Activated naive CD4-positive, alpha-beta T cell treated with anti-CD3 and anti-CD28 coated beads, Interleukin-2, amount 50 U/mL, for 72 hours (primary cell): ENCODE measurements at regions not wholly inside any gene's neighbourhood (a gene's known extent, or its start where the extent isn't known, plus 50 kb on each side); places are given as distances from the start of the nearest gene placed in this dataset.
"Not testable (repeated sequence)": the region's sequence is repeated elsewhere in the genome, so short reads cannot be mapped to it uniquely, and the experiment has no call there.

Experiments
- ATAC-seq, 2 donors: fragments of 150-1000 bp; cut with Tn5 transposase; 2 replicates each; pipeline ENCODE4 v1.10.0; 2021; ENCODE audit warnings: mild to moderate bottlenecking in 2 of 2, moderate library complexity in 2 of 2
- DNase-seq, 2 donors: peaks; one replicate each; pipeline ENCODE4 v3.0.0; 2021 to 2022; ENCODE audit warnings: low spot score in 2 of 2
- H3K27ac Mint-ChIP-seq, 2 donors: one replicate each; pipeline ENCODE4 v1.8.0; 2022; ENCODE audit warnings: mild to moderate bottlenecking in 2 of 2, mixed read lengths in 2 of 2
- H3K36me3 Mint-ChIP-seq, 2 donors: one replicate each; pipeline ENCODE4 v1.8.0; 2022; ENCODE audit warnings: mixed read lengths in 2 of 2
- H3K9me3 Mint-ChIP-seq, 2 donors: one replicate each; pipeline ENCODE4 v1.8.0; 2022; ENCODE audit warnings: mixed read lengths in 2 of 2

DNA sequence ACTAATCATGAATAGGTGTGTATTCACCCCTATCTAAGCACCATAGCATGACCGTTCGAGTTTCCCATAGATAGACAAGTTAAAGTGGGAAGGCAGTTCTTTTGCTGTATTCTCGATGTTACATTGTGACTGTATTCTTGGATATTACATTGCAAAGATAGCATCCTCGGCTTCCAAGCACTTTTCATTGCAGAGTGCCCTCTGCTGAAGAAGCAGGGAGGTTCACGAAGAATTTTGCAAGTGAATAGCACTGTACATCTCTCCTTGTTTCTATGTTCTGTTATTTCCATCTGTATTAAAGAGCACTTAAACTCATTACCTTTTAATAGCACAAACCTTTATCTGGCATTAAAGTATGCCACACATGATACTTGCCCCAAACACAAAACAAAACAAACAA lies 426.7 kb upstream of the ARX start:
- Mint-ChIP-seq H3K36me3 (no peaks in the 10 kb centered on the region), H3K9me3 (no peaks in the 10 kb centered on the region), H3K27ac (no peak overlapping the region)
- DNase-seq: no peak
- no peak for ATAC-seq

DNA sequence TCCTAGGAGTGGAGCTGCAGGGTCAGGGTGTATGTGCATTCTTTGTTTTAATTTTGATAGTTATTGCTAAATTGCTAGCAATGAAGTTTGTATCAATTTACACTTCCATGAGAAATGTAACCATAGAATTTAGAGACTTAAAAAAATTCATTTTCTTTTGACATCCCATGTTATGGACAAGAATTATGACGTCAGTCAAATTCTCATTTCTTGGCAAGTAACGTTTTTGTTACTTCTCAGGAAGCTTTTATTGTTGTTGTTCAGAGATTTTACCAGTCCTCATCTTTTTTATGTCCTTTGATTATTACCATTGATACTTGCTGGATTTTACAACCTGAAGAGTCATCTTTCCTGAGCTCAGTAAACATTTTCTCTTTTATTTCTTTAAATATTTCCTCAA lies 417.5 kb upstream of the ARX start:
- Mint-ChIP-seq H3K9me3 (no peaks in the 10 kb centered on the region), H3K27ac (no peak overlapping the region), H3K36me3 (no peaks in the 10 kb centered on the region)
- DNase-seq (no peak), ATAC-seq (no peak)

DNA sequence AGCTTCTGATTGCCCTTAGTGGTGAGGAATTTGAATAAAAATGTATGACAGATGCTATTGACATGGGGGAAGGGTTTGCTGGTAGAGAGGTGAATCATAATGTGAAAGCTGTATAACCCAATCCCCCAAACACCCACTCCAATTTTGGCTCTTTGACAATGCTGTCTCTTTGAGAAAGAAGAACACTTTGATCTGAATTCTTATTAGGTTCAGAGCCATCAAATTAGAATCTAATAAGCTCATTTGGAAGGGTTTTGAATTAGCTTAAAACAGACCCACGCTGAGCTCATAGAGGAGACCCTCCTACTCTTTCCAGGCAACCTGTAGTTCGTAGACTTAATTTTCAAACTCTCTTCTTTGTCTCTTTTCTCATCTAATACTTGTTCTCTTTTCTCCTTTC lies 416.6 kb upstream of the ARX start:
- Mint-ChIP-seq H3K9me3 (no peaks in the 10 kb centered on the region), H3K36me3 (no peaks in the 10 kb centered on the region), H3K27ac (no peak overlapping the region)
- no peak for DNase-seq
- no peak for ATAC-seq

DNA sequence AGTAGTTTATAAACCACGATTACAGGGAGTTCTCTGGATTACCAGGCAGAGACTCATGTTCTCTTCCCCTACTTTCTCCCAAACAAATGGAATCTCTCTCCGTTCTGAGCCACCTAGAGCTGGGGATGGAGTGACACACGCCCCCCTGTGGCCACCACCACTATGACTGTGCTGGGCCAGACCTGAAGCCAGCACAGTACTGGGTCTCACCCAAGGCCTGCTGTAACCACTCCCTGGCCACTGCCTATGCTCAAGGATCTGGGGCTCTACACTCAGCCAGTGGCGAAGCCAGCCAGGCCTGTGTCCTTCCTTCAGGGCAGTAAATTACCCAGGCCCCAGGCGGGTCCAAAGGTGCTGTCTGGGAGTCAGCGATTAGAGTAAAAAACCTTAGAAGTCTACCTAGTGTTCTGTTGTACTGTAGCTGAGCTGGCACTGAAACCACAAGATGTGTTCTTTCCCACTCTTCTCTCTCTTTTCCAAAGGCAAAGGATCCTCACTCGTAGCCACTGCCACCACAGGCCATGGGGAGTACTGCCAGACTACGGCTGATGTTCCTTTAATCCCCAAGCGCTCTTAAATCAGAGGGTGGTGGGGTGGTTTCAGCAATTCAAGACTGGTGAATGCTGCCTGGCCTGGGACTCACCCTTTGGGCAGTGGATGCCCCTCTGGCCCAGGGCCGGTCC lies 412.2 kb upstream of the ARX start:
- no peak overlapping the region for H3K27ac Mint-ChIP-seq
- H3K36me3 Mint-ChIP-seq: peaks cover 0 to 4% of the 10 kb centered on the region in 2 donors
- DNase-seq: no peak

DNA sequence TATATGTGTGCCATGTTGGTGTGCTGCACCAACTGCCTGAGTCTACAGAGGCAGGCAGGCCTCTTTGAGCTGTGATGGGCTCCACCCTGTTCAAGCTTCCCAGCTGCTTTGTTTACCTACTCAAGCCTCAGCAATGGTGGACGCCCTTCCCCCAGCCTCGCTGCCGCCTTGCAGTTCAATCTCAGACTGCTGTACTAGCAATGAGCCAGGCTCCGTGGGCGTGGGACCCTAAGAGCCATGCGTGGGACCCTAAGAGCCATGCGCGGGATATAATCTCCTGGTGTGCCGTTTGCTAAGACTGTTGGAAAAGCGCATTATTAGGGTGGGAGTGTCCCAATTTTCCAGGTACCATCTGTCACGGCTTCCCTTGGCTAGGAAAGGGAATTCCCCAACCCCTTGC lies 388.4 kb upstream of the ARX start:
- not testable (repeated sequence) for H3K36me3 Mint-ChIP-seq, H3K27ac Mint-ChIP-seq, ATAC-seq, H3K9me3 Mint-ChIP-seq, DNase-seq

More for the DNA sequence above, 412.2 kb upstream of the ARX start:
- H3K9me3 Mint-ChIP-seq: peaks cover 4 to 9% of the 10 kb centered on the region in 2 donors
- no peak for ATAC-seq

DNA sequence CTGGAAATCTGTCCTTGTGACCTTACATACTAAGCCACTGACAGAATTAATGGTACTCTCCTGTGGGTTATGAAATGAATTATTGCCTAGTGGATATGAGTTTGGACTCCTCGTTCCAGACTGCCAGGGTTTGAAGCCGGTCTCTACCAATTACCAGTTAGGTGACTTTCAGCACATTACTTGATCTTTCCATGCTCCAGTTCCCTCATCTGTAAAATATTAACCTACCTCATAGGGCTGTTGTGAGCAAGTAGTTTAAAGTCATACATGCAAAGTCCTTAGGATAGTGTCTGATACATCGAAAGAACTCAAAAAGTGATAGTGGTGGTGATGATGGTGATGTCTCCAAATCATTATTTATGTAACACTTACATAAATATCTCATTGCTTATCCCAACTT lies 373.5 kb upstream of the ARX start:
- ATAC-seq: no peak
- H3K36me3 Mint-ChIP-seq: no peaks in the 10 kb centered on the region
- no peak overlapping the region for H3K27ac Mint-ChIP-seq
- DNase-seq: no peak
- H3K9me3 Mint-ChIP-seq: no peaks in the 10 kb centered on the region

DNA sequence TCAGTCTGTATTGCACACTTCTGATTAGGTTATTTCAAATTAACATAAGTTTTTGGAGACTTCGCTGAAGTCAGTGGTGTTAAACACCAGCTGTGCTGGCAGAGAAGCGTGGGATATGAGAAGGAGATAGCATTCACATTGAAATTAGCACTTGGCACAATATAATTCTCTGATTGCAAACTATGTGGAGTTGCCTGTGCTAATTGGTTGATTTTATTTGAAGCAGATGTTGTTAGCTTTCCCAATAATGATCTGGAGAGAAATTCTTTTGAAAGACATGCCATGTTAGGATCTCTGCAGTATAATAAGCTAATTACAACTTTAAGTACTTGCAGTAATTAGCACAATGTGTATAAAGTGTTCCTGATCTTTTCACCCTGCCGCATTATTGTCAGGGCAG lies 367.4 kb upstream of the ARX start:
- DNase-seq: no peak
- no peak for ATAC-seq
- Mint-ChIP-seq H3K27ac (no peak overlapping the region), H3K9me3 (no peaks in the 10 kb centered on the region), H3K36me3 (no peaks in the 10 kb centered on the region)

DNA sequence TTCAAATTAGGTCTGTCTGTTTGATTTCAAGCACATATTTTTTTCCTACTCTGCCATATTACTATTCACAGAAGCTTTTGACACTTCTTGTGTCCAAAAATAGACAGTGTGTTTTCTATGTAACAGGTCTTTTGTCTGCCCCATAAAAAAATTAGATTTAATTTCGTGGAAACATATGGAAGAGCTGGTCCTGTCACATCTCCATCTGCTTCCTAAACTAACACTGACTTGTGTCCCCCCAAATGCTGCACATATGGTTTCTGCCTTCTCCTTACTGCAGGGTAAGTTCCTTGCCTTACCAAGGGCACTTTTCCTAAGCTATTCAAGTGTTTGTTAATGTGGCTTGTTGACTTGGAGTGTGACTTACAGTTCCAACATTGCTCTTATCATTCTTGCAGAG lies 340.7 kb upstream of the ARX start:
- ATAC-seq: no peak
- H3K27ac Mint-ChIP-seq: no peak overlapping the region
- no peaks in the 10 kb centered on the region for H3K36me3 Mint-ChIP-seq
- H3K9me3 Mint-ChIP-seq: peaks cover 7 to 8% of the 10 kb centered on the region in 2 donors
- DNase-seq: no peak

DNA sequence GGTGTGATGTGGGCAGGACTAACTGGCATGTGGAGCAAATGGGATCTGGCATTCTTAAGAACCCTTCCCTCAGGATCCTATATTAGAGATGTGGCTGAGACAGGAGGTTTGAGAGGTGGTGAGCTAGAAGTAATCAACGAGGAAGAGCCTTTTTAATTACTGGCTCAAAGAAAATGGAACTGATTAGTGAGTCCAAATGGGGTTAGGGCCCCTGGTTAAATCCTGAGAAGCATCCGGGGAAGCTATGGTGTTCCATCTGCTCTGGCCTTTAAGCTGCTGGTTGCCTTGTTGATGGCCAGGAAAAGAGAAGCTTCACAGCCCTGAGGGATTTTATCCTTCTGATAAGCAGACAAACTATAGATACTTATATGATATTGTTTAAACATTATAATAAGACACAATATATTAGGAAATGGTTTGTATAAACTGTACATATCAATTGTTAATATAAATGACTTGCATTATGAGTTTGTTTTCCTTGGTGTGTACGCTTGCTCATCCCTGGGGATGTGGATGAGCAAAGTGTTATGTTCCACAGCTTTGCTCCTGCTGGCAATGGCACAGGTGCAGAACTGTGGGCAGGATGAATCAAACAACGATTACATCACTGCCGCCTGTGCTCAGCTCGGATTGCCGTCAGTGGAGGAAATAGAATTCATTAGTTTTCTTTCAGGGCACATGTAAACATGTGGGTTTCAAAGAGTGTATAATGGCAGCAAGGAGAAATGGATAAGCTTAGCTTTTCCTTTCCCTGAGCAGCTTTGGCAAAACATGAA lies 328.6 kb upstream of the ARX start:
- H3K27ac Mint-ChIP-seq: no peak overlapping the region
- no peak for ATAC-seq
- no peak for DNase-seq
- H3K36me3 Mint-ChIP-seq: no peaks in the 10 kb centered on the region
- no peaks in the 10 kb centered on the region for H3K9me3 Mint-ChIP-seq

DNA sequence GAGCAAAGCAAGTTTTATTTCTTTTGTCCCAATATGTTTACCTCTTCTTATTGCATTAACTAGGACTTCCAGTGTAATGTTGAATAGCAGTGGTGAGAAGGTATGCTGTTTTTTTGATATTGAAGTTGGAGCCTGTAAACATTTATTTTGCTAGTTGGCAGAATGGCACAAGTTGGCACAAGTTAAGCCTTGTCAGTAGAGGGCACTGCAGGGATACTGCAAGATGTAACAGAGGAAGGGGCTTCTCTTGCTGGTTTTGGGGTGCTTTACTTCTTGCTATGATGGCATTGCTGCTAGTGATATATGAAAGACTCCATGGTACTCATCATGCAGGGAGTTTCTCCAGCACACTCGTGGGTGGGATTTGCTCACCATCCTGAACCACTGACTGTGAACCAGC lies 327.3 kb upstream of the ARX start:
- no peak overlapping the region for H3K27ac Mint-ChIP-seq
- DNase-seq (no peak), ATAC-seq (no peak)
- H3K36me3 Mint-ChIP-seq: no peaks in the 10 kb centered on the region
- peaks cover 0 to 3% of the 10 kb centered on the region in 2 donors for H3K9me3 Mint-ChIP-seq

DNA sequence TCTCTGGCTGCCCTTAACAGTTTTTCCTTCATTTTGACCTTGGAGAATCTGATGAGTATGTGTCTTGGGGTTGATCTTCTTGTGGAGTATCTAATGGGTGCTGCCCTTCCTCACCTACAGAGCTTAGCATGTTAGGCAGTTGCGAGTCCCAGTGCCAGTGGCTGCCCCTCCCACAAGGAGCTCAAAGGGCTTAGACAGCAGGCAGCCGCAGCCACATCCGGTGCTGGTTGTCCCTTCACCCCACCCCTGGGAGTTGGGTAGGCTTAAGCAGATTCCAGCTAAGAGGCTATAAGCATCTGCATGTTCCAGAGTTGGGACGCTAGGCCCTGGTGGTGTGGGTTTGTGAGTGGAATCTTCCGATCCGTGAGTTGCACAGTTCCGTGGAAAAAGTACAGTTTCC lies 322.1 kb upstream of the ARX start:
- Mint-ChIP-seq H3K27ac (no peak overlapping the region), H3K36me3 (no peaks in the 10 kb centered on the region), H3K9me3 (peaks cover 0 to 3% of the 10 kb centered on the region in 2 donors)
- no peak for DNase-seq
- no peak for ATAC-seq

DNA sequence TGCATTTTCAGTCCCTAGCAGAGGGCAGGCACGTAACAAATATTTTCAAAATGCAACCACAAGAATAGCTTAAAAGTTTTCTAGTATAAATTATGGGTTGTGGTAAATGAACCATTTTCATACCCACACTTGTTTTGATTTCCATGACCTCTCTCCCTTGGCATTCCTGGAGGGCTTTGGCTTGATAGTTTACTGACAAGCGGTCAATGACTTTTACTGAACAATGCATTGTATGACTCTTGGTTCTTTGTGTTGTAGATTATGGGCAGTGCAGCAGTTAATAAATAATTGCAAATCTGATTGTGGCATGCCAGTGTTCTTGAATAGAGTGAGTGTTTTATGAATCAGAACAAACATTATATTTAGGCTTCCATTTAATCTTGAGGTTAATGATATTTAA lies 285.2 kb upstream of the ARX start:
- no peaks in the 10 kb centered on the region for H3K9me3 Mint-ChIP-seq
- no peak overlapping the region for H3K27ac Mint-ChIP-seq
- DNase-seq (no peak), ATAC-seq (no peak)
- no peaks in the 10 kb centered on the region for H3K36me3 Mint-ChIP-seq

DNA sequence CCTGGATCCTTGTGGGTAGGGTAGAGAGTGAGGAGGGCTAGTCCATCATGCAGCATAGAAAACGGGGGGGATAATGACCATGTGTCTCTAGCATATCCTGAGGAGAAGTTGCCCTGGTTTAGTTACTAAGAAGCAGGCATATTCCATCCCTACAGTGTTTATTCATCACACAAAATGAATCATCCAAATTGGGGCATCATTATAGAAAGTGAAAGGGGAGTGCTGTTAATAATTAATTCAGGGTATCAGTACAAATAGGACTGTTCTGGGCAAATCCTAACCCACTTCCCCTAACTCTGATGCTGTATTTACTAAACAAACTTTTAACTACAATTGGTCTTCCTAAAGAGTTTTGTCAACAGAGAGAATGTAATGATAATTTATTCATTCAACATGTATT lies 281.1 kb upstream of the ARX start:
- no peaks in the 10 kb centered on the region for H3K9me3 Mint-ChIP-seq
- no peak for ATAC-seq
- H3K36me3 Mint-ChIP-seq: no peaks in the 10 kb centered on the region
- no peak for DNase-seq
- no peak overlapping the region for H3K27ac Mint-ChIP-seq

DNA sequence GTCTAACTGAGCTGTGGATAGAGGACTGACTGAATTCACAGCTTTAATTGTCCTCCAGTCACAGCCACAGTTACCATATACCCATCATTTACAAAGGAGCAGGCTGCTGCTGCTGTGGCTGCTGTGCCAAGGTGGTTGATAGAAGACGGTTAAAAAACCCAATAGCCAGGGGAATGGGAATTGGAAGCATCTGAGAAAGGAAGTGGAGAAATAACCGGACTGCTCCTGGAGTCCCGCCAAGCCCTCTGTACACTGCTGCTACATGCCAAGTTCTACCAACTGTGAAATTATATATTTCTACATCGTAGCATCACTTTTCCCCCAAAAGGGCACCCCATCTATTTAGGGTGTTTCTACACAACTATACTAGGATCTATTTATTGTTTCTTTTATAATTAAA lies 279.7 kb upstream of the ARX start:
- ATAC-seq (no peak), DNase-seq (no peak)
- no peaks in the 10 kb centered on the region for H3K36me3 Mint-ChIP-seq
- H3K27ac Mint-ChIP-seq: no peak overlapping the region
- H3K9me3 Mint-ChIP-seq: no peaks in the 10 kb centered on the region

DNA sequence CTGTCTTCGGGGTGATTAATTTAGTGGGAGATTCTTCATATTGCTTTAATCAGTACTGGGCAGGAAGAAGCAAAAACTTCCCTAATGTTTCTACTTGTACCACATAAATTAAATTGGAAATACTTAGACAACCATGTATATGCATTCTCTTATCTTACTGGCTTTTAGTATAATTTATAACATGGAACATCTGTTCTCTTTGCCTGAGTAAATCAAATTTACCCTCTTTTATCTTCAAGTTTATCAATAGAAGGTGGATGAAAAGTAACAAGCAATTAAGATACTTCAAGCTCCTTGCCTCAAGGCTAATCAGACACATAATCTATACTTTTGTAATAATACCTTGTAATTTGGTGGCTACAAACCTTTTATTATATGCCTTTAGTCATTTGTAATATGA lies 274.4 kb upstream of the ARX start:
- Mint-ChIP-seq H3K36me3 (no peaks in the 10 kb centered on the region), H3K27ac (no peak overlapping the region), H3K9me3 (no peaks in the 10 kb centered on the region)
- DNase-seq (no peak), ATAC-seq (no peak)

DNA sequence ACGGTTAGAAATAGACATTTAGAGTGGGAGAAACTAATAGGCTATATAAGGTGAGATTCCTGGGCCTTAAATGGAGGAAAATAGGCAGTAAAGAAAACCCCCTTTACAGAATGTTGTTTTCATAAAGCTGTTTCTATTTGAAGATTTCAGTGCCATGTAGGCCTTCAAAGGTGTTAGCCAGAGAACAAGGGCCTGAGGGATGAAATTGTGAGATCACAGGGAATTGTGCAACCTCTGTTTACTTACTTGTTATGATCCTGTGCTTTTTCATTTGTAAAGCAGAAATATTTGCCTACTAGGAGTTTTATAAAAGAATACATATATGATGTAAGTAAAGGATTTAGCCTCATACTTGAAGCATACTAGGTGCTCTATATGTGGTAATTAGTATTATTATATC lies 272.9 kb upstream of the ARX start:
- H3K9me3 Mint-ChIP-seq: no peaks in the 10 kb centered on the region
- ATAC-seq (no peak), DNase-seq (no peak)
- H3K36me3 Mint-ChIP-seq: no peaks in the 10 kb centered on the region
- H3K27ac Mint-ChIP-seq: no peak overlapping the region

DNA sequence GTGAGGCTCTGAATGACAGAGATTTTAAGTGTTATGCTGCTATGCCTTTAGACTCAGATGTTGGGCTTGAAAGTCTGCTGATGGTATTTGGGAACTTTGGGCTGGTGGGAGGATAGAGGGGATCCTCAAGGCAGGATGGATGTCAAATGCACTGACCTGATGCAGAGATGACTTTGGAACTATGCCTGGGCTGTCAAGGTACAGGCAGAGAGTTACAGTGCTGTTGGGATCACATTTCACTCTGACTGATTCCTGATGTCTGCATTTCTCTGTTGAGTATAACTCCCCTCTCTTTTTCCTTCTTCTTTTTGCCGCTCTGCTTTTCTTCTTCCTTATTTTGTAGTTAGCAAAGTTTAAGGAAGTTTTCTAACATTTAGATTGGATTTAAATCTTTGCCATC lies 271.8 kb upstream of the ARX start:
- Mint-ChIP-seq H3K27ac (no peak overlapping the region), H3K36me3 (no peaks in the 10 kb centered on the region), H3K9me3 (no peaks in the 10 kb centered on the region)
- no peak for ATAC-seq
- no peak for DNase-seq

DNA sequence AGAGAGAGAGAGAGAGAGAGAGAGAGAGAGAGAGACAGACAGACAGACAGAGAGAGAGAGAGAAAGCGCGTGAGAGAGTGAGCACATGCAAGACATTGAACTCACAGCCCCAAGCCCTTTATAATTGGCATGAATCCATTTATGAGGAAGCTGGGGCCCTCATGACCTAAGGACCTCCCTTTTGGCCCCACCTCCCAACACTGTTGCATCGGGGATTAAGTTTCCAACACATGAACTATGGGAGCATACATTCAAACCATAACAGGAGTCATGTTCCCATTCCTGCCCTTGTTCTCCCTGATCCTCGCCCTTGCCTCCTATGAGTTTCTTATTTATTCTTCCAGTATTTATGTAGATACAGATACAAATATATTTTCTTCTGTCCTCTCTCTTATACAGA lies 269.8 kb upstream of the ARX start:
- H3K27ac Mint-ChIP-seq: peak overlapping the region in 1 of 2 donors; percentile 65
- H3K9me3 Mint-ChIP-seq: no peaks in the 10 kb centered on the region
- no peaks in the 10 kb centered on the region for H3K36me3 Mint-ChIP-seq
- DNase-seq (no peak), ATAC-seq (no peak)
